ENCODE measurements at regions not wholly inside any gene's neighbourhood (a gene's known extent, or its start where the extent isn't known, plus 50 kb on each side); places are given as distances from the start of the nearest gene placed in this dataset.

DNA sequence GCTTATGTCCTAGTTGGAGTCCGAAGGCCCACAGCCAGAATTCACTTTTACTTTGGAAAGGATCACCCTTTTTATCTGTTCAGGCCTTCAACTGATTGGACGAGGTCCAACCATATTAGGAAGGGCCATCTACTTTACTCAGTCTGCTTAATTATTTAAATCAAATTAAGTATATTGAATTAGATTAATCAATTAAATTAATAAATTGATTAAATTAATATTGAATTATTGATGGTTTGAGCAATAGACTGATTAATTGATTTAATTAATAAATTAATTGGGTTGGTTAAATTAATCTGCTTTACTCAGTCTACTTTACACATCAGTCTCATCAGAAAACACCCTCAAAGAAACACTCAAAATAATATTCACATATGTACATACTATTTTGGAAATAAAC, 816.9 kb upstream of the POT1 start:
- H3K36me3 ChIP-seq (ENCODE audit: control insufficient read depth in 4 of 4, insufficient read depth in 4 of 4, low read length in 4 of 4) = no peaks in the 10 kb centered on the region
- H3K4me1 ChIP-seq (ENCODE audit: control insufficient read depth in 5 of 5, insufficient read depth in 5 of 5, low read length in 5 of 5) = no peaks in the 10 kb centered on the region
- WGBS, 2 donors = 79 to 90% methylated on average over 2 of the region's 2 CpGs
- no peak overlapping the region for H3K4me3 ChIP-seq
- no peak overlapping the region for H3K27ac ChIP-seq (ENCODE audit: low read depth in 1 of 2, low read length in 1 of 2)
- TF ChIP-seq, protein P1, sequence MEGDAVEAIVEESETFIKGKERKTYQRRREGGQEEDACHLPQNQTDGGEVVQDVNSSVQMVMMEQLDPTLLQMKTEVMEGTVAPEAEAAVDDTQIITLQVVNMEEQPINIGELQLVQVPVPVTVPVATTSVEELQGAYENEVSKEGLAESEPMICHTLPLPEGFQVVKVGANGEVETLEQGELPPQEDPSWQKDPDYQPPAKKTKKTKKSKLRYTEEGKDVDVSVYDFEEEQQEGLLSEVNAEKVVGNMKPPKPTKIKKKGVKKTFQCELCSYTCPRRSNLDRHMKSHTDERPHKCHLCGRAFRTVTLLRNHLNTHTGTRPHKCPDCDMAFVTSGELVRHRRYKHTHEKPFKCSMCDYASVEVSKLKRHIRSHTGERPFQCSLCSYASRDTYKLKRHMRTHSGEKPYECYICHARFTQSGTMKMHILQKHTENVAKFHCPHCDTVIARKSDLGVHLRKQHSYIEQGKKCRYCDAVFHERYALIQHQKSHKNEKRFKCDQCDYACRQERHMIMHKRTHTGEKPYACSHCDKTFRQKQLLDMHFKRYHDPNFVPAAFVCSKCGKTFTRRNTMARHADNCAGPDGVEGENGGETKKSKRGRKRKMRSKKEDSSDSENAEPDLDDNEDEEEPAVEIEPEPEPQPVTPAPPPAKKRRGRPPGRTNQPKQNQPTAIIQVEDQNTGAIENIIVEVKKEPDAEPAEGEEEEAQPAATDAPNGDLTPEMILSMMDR (IDR thresholded peaks at IDR 0.05; ENCODE audit: control extremely low read depth, extremely low read depth) = no peak
- no peak overlapping the region for H3K9ac ChIP-seq (ENCODE audit: insufficient read depth in 1 of 2, low read length in 2 of 2)
- peaks cover 0 to 2% (median under 1%) of the 10 kb centered on the region in 4 donors for H3K9me3 ChIP-seq (ENCODE audit: control insufficient read depth in 4 of 4, insufficient read depth in 3 of 4, low read length in 3 of 4)
- DNase-seq (no peak), ATAC-seq (ENCODE audit: insufficient read depth, low FRiP score) (no peak)
- no peaks in the 10 kb centered on the region for H3K27me3 ChIP-seq (ENCODE audit: control insufficient read depth in 3 of 3, insufficient read depth in 3 of 3, low read length in 2 of 3)

DNA sequence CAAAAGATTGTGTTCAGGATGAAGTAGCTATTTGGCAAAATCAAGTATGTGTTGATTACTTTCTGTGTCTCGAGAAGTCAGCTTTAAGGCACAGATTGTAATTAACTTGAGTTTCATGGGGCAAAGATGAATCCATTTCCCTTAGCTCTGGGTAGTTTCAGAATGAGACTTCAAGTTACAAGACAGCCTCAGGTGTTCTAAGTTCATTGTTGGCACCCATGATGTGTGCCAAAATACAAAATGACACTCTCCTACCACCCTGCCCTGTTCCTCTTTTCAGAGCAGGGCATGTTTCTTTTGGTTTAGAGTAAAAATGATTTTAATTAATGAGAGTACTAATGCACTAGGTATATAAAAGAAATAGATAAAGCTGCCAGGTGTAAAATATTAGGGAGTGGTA, 797.6 kb upstream of the POT1 start:
- Histone ChIP-seq H3K27me3 (ENCODE audit: control insufficient read depth in 3 of 3, insufficient read depth in 3 of 3, low read length in 2 of 3) (no peaks in the 10 kb centered on the region), H3K36me3 (ENCODE audit: control insufficient read depth in 4 of 4, insufficient read depth in 4 of 4, low read length in 4 of 4) (no peaks in the 10 kb centered on the region), H3K27ac (ENCODE audit: low read depth in 1 of 2, low read length in 1 of 2) (no peak overlapping the region), H3K4me1 (ENCODE audit: control insufficient read depth in 5 of 5, insufficient read depth in 5 of 5, low read length in 5 of 5) (no peaks in the 10 kb centered on the region), H3K9me3 (ENCODE audit: control insufficient read depth in 4 of 4, insufficient read depth in 3 of 4, low read length in 3 of 4) (no peaks in the 10 kb centered on the region), H3K4me3 (no peak overlapping the region), H3K9ac (ENCODE audit: insufficient read depth in 1 of 2, low read length in 2 of 2) (no peak overlapping the region)
- DNase-seq (no peak), ATAC-seq (ENCODE audit: insufficient read depth, low FRiP score) (no peak)
- TF ChIP-seq, protein P1 (IDR thresholded peaks at IDR 0.05; ENCODE audit: control extremely low read depth, extremely low read depth) = no peak
- 84 to 93% methylated on average over 1 of the region's 1 CpG for WGBS, 2 donors

DNA sequence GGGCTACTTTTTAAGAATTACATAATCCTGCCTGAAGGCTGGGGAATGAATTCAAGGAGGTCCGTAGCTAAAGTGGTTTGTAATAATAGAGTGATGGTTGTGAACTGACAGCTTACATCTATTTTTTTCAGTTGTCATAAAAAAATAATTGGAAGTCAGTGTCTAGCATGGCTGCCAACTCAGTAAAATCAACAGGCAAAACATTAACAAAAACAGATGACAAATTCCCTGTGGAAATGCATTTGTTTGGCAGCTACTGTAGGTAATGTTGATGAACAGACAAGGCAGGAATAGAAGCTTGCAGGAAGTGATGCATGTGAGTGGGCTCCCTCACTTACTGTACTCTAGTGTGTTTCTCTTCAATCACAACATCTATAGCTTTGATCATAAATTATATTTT, 766.0 kb upstream of the POT1 start:
- H3K9ac ChIP-seq (ENCODE audit: insufficient read depth in 1 of 2, low read length in 2 of 2) = no peak overlapping the region
- WGBS, 2 donors = 70 to 82% methylated on average over 1 of the region's 1 CpG

DNA sequence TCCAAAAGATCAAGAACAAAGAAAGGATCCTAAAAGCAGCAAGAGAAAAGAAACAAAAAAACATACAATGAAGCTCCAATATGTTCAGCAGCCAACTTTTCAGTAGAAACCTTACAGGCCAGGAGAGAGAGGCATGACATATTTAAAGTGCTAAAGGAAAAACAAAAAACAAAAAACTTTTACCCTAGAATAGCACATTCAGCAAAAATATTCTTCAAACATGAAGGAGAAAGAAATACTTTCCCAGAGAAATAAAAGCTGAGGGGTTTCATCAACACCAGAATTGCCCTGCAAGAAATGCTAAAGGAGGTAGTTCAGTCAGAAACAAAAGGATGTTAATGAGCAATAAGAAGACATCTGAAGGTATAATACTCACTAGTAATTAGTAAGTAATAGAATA, 753.5 kb upstream of the POT1 start:
- Histone ChIP-seq H3K27ac (ENCODE audit: low read depth in 1 of 2, low read length in 1 of 2) (no peak overlapping the region), H3K9me3 (ENCODE audit: control insufficient read depth in 4 of 4, insufficient read depth in 3 of 4, low read length in 3 of 4) (no peaks in the 10 kb centered on the region), H3K27me3 (ENCODE audit: control insufficient read depth in 3 of 3, insufficient read depth in 3 of 3, low read length in 2 of 3) (no peaks in the 10 kb centered on the region), H3K4me3 (no peak overlapping the region), H3K4me1 (ENCODE audit: control insufficient read depth in 5 of 5, insufficient read depth in 5 of 5, low read length in 5 of 5) (no peaks in the 10 kb centered on the region), H3K9ac (ENCODE audit: insufficient read depth in 1 of 2, low read length in 2 of 2) (no peak overlapping the region), H3K36me3 (ENCODE audit: control insufficient read depth in 4 of 4, insufficient read depth in 4 of 4, low read length in 4 of 4) (no peaks in the 10 kb centered on the region)
- no peak for DNase-seq
- TF ChIP-seq, protein P1 (IDR thresholded peaks at IDR 0.05; ENCODE audit: control extremely low read depth, extremely low read depth) = no peak
- no peak for ATAC-seq (ENCODE audit: insufficient read depth, low FRiP score)

More for the DNA sequence above, 766.0 kb upstream of the POT1 start:
- Histone ChIP-seq H3K36me3 (ENCODE audit: control insufficient read depth in 4 of 4, insufficient read depth in 4 of 4, low read length in 4 of 4) (no peaks in the 10 kb centered on the region), H3K4me3 (no peak overlapping the region), H3K9me3 (ENCODE audit: control insufficient read depth in 4 of 4, insufficient read depth in 3 of 4, low read length in 3 of 4) (peaks cover 0 to 2% (median 1%) of the 10 kb centered on the region in 4 donors), H3K4me1 (ENCODE audit: control insufficient read depth in 5 of 5, insufficient read depth in 5 of 5, low read length in 5 of 5) (no peaks in the 10 kb centered on the region), H3K27me3 (ENCODE audit: control insufficient read depth in 3 of 3, insufficient read depth in 3 of 3, low read length in 2 of 3) (no peaks in the 10 kb centered on the region), H3K27ac (ENCODE audit: low read depth in 1 of 2, low read length in 1 of 2) (no peak overlapping the region)
- ATAC-seq (ENCODE audit: insufficient read depth, low FRiP score) = no peak
- TF ChIP-seq, protein P1 (IDR thresholded peaks at IDR 0.05; ENCODE audit: control extremely low read depth, extremely low read depth) = no peak
- DNase-seq = no peak

All from lung (tissue), 11 donors.